Bone marrow (tissue), 2 donors: ENCODE measurements at regions not wholly inside any gene's neighbourhood (a gene's known extent, or its start where the extent isn't known, plus 50 kb on each side); places are given as distances from the start of the nearest gene placed in this dataset.

Experiments used
- DNase-seq, 2 donors: peaks; one replicate each; lab custom pipeline; 2025; lab: John Stamatoyannopoulos, UW

DNA sequence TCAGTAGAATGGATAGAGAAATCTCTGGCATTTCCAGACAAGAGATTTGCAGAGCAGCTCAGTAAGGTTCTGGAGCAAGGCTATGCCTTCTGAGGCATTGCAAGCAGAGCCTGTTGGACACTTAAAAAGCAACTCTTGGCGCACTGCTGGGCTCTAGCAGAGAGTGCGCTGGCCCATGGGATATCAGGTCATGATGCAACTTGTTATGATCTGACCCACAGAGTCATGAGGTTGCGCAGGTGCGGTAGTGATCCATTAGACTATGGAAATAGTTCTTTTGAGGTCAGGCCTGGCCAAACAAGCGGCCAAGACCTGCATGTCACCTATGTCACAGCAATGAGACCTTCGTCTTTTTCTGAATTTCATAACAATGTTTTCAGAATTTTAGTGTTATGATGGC is 168.6 kb downstream of the TMTC3 start:
- no peak for DNase-seq

- DNase-seq = no peak
Observed at GRCh38 chr12:88313554-88313953, 171.4 kb downstream of the TMTC3 start.

DNA sequence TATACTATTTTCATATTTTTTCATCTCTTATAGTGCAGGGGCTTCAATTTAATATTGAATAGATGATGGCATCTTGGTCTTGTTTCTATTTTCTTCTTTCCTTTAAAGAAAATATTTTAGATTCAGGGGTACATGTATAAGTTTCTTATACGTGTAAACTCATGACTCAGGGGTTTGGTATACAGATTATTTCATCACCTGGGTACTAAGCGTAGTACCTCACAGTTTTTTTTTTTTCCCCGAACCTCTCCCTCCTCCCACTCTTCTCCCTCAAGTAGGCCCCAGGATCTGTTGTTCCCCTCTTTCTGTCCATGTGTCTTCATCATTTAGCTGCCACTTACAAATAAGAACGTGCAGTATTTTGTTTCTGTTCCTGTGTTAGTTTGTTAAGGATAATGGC is 172.6 kb downstream of the TMTC3 start:
- no peak for DNase-seq

GRCh38 chr12:88318726-88319125 is 176.6 kb downstream of the TMTC3 start:
- no peak for DNase-seq

GRCh38 chr12:88325076-88325815 is 183.1 kb downstream of the TMTC3 start:
- DNase-seq = no peak

DNA sequence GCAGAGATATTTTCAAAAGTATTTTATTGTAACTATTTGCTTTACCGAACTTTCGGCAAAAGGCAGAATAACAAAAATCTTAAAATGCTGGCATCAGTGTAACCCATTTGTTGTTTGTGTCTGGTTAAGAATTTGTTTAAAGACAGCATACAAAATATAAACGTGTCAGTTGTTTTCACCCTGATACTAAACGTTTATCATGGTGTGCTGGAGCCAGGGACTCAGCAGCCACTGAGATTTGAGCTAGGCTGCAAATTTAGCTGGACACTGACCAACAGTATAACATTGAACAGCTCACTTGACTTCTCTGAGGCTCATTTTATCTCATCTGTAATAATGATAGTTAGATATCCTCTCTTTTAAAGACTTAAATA is 183.7 kb downstream of the TMTC3 start:
- no peak for DNase-seq

GRCh38 chr12:88327276-88327675 is 185.2 kb downstream of the TMTC3 start:
- DNase-seq = no peak

GRCh38 chr12:88328090-88328489 is 186.0 kb downstream of the TMTC3 start:
- DNase-seq = no peak

GRCh38 chr12:88329833-88330232 is 187.7 kb downstream of the TMTC3 start:
- no peak for DNase-seq

GRCh38 chr12:88334271-88334670 is 192.2 kb downstream of the TMTC3 start:
- no peak for DNase-seq

GRCh38 chr12:88336076-88336739 is 194.1 kb downstream of the TMTC3 start:
- no peak for DNase-seq

GRCh38 chr12:88338486-88338885 is 196.4 kb downstream of the TMTC3 start:
- DNase-seq = no peak

GRCh38 chr12:88339254-88339949 is 197.3 kb downstream of the TMTC3 start:
- no peak for DNase-seq

GRCh38 chr12:88339966-88340365 is 197.9 kb downstream of the TMTC3 start:
- DNase-seq = no peak

GRCh38 chr12:88342251-88342806 is 200.2 kb downstream of the TMTC3 start:
- no peak for DNase-seq

DNA sequence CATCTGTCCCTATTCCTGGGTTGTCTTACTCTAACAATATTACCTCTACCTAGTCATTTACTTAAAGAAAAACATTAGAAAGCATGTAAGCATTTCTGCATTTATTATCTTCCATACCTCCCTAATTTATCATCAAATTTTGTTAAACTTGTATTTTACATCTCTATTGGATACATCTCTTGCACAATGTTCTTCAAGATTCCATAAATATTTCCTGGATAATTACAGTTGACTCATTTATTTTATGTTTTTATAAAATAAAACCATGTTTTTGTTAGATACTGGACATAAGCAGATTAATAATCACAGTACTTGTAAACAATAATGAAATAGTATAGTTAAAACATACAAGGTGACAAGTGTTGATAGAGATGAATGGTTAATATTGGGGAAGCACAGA is 209.0 kb downstream of the TMTC3 start:
- no peak for DNase-seq

DNA sequence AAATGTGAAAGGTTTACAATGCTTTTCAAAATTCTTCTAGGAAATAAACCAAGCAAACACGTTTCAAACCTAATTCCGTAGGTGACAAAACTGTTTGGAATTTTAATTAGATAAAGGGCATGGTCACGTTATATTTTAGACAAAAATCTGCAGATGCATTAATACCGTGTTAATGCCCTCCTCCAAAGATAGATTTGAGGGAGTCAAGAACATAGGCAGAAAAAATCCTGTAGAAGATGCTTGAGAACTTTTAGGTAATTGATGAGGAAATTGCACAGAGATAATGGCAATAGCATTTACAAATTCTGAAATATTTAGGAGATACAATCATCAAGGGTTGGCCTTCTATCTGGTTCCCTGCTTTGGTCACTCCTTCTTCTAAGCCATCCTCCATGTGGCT is 212.6 kb downstream of the TMTC3 start:
- no peak for DNase-seq

GRCh38 chr12:88360343-88360742 is 218.2 kb downstream of the TMTC3 start:
- no peak for DNase-seq

DNA sequence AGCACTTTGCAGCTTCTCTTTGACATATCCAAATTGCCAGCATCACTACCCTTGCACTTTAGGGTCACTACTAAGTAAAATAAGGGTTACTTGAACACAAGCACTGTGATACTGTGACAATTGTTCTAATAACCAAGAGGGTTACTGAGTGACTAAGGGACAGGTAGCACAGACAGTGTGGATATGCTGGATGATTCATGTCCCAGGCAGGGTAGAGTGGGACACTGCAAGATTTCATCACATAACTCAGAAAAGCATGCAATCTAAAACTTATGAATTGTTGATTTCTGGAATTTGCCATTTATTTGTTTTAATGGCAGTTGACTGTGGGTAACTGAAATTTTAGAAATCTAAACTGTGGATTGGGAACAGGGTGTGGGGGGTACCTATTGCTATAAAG is 218.8 kb downstream of the KITLG start:
- DNase-seq = no peak

GRCh38 chr12:88362439-88362838 is 217.8 kb downstream of the KITLG start:
- DNase-seq = no peak

- DNase-seq = no peak
Observed at GRCh38 chr12:88365403-88365802, 214.9 kb downstream of the KITLG start.

- DNase-seq = no peak
Observed at GRCh38 chr12:88366101-88366500, 214.2 kb downstream of the KITLG start.

- no peak for DNase-seq
Observed at GRCh38 chr12:88367231-88367630, 213.0 kb downstream of the KITLG start.
